ENCODE measurements at regions not wholly inside any gene's neighbourhood (a gene's known extent, or its start where the extent isn't known, plus 50 kb on each side); places are given as distances from the start of the nearest gene placed in this dataset.
"Not testable (repeated sequence)": the region's sequence is repeated elsewhere in the genome, so short reads cannot be mapped to it uniquely, and the experiment has no call there.

GRCh38 chr9:108270561-108270960 lies 585.2 kb downstream of the ACTL7B start:
- no peak for DNase-seq

GRCh38 chr9:108270051-108270450 lies 585.7 kb downstream of the ACTL7B start:
- no peak for DNase-seq

- DNase-seq, result no peak
Measured at GRCh38 chr9:108269371-108269770, 586.4 kb downstream of the ACTL7B start.

GRCh38 chr9:108265065-108265464 lies 590.7 kb downstream of the ACTL7B start:
- no peak for DNase-seq

- no peak for DNase-seq
Measured at GRCh38 chr9:108264093-108264492, 591.7 kb downstream of the ACTL7B start.

GRCh38 chr9:108262836-108263235 lies 593.0 kb downstream of the ACTL7B start:
- no peak for DNase-seq

GRCh38 chr9:108259917-108260675 lies 595.7 kb downstream of the ACTL7B start:
- DNase-seq, result no peak

GRCh38 chr9:108258640-108259039 lies 597.1 kb downstream of the ACTL7B start:
- no peak for DNase-seq

- DNase-seq, result no peak
Measured at GRCh38 chr9:108257382-108257781, 598.4 kb downstream of the ACTL7B start.

GRCh38 chr9:108254236-108254635 lies 601.5 kb downstream of the ACTL7B start:
- DNase-seq, result no peak

GRCh38 chr9:108247391-108247790 lies 608.4 kb downstream of the ACTL7B start:
- not testable (repeated sequence) for DNase-seq

GRCh38 chr9:108245901-108246300 lies 609.9 kb downstream of the ACTL7B start:
- DNase-seq, result no peak

GRCh38 chr9:108245331-108245730 lies 610.5 kb downstream of the ACTL7B start:
- no peak for DNase-seq

- no peak for DNase-seq
Measured at GRCh38 chr9:108244686-108245085, 611.1 kb downstream of the ACTL7B start.

GRCh38 chr9:108241384-108242073 lies 614.3 kb downstream of the ACTL7B start:
- no peak for DNase-seq

GRCh38 chr9:108239696-108240321 lies 616.0 kb downstream of the ACTL7B start:
- no peak for DNase-seq

GRCh38 chr9:108235609-108236008 lies 620.2 kb downstream of the ACTL7B start:
- no peak for DNase-seq

- DNase-seq, result no peak
Measured at GRCh38 chr9:108234811-108235210, 621.0 kb downstream of the ACTL7B start.

GRCh38 chr9:108225149-108225800 lies 630.5 kb downstream of the ACTL7B start:
- DNase-seq, result no peak

- no peak for DNase-seq
Measured at GRCh38 chr9:108224716-108225115, 631.1 kb downstream of the ACTL7B start.

GRCh38 chr9:108219664-108220063 lies 636.1 kb downstream of the ACTL7B start:
- DNase-seq, result no peak

- no peak for DNase-seq
Measured at GRCh38 chr9:108217431-108218349, 638.1 kb downstream of the ACTL7B start.

All from stimulated activated CD4-positive, alpha-beta T cell treated with anti-CD3 and anti-CD28 coated beads, Interleukin-4, amount 100 ng/mL, for 24 hours (primary cell).